ENCODE measurements at regions not wholly inside any gene's neighbourhood (a gene's known extent, or its start where the extent isn't known, plus 50 kb on each side); places are given as distances from the start of the nearest gene placed in this dataset.

GRCh38 chr22:33991620-33992019 lies 71.3 kb upstream of the LARGE1 start:
- no peak for TF ChIP-seq EZH2 (IDR thresholded peaks at IDR 0.05)
- no peak for TF ChIP-seq POLR2AphosphoS5 (IDR thresholded peaks at IDR 0.05; ENCODE audit: borderline replicate concordance, low read depth, low read length)
- no peak for TF ChIP-seq FOXP2 (optimal IDR thresholded peaks at IDR 0.05; ENCODE audit: control extremely low read depth, extremely low read length, insufficient read depth)

Measured in SK-N-MC (cell line).